ENCODE measurements at regions not wholly inside any gene's neighbourhood (a gene's known extent, or its start where the extent isn't known, plus 50 kb on each side); places are given as distances from the start of the nearest gene placed in this dataset.

- no peak for TF ChIP-seq CTCF (IDR thresholded peaks at IDR 0.05; ENCODE audit: extremely low read depth, insufficient read depth, missing control alignments)
- in situ Hi-C loops (cut with MboI; ENCODE audit: low pct_unique_long_range_greater_than_20kb, low sequenced_read_pairs, unreplicated experiment) = no loop called here
- no peak for DNase-seq (ENCODE audit: low spot score)
These were observed 144.1 kb upstream of the HES1 start for GRCh38 chr3:193991666-193992424.

- in situ Hi-C loops (cut with MboI; ENCODE audit: low pct_unique_long_range_greater_than_20kb, low sequenced_read_pairs, unreplicated experiment) = no loop called here
- no peak for DNase-seq (ENCODE audit: low spot score)
- TF ChIP-seq CTCF (IDR thresholded peaks at IDR 0.05; ENCODE audit: extremely low read depth, insufficient read depth, missing control alignments) = no peak
These were observed 143.4 kb upstream of the HES1 start for GRCh38 chr3:193992425-193993037.

- in situ Hi-C loops (cut with MboI; ENCODE audit: low pct_unique_long_range_greater_than_20kb, low sequenced_read_pairs, unreplicated experiment) = no loop called here
- no peak for TF ChIP-seq CTCF (IDR thresholded peaks at IDR 0.05; ENCODE audit: extremely low read depth, insufficient read depth, missing control alignments)
- DNase-seq (ENCODE audit: low spot score) = no peak
These were observed 139.7 kb upstream of the HES1 start for GRCh38 chr3:193996221-193996620.

- no peak for TF ChIP-seq CTCF (IDR thresholded peaks at IDR 0.05; ENCODE audit: extremely low read depth, insufficient read depth, missing control alignments)
- DNase-seq (ENCODE audit: low spot score) = no peak
- in situ Hi-C loops (cut with MboI; ENCODE audit: low pct_unique_long_range_greater_than_20kb, low sequenced_read_pairs, unreplicated experiment) = no loop called here
These were observed 139.3 kb upstream of the HES1 start for GRCh38 chr3:193996641-193997089.

GRCh38 chr3:193997228-193998122 lies 138.5 kb upstream of the HES1 start:
- no peak for TF ChIP-seq CTCF (IDR thresholded peaks at IDR 0.05; ENCODE audit: extremely low read depth, insufficient read depth, missing control alignments)
- in situ Hi-C loops (cut with MboI; ENCODE audit: low pct_unique_long_range_greater_than_20kb, low sequenced_read_pairs, unreplicated experiment) = no loop called here
- no peak for DNase-seq (ENCODE audit: low spot score)

GRCh38 chr3:193998123-193998448 lies 137.9 kb upstream of the HES1 start:
- TF ChIP-seq CTCF (IDR thresholded peaks at IDR 0.05; ENCODE audit: extremely low read depth, insufficient read depth, missing control alignments) = no peak
- no peak for DNase-seq (ENCODE audit: low spot score)
- in situ Hi-C loops (cut with MboI; ENCODE audit: low pct_unique_long_range_greater_than_20kb, low sequenced_read_pairs, unreplicated experiment) = no loop called here

Data from GM13977 (cell line).